Common myeloid progenitor, CD34-positive (primary cell): ENCODE measurements at regions not wholly inside any gene's neighbourhood (a gene's known extent, or its start where the extent isn't known, plus 50 kb on each side); places are given as distances from the start of the nearest gene placed in this dataset.
A peak's percentile ranks its signal among the peaks of the same experiment; 100 is the strongest.

Source experiments
- CTCF ChIA-PET: fragments of 350-600 bp; sonication (Branson Sonifier 250); formaldehyde crosslinking; loops from one replicate; lab custom pipeline; 2021; ENCODE audit warnings: antibody characterized with exemption; lab: Charles Lee
- POLR2A ChIA-PET: fragments of 350-600 bp; sonication (Branson Sonifier 250); formaldehyde crosslinking; loops from one replicate; lab custom pipeline; 2021; ENCODE audit warnings: antibody characterized with exemption; lab: Charles Lee
- DNase-seq, 3 donors: peaks; one replicate each; pipeline versions ENCODE4 v3.0.0 to v3.0.0-alpha.2; 2013
- H3K27ac ChIP-seq, 2 experiments: 1 replicate in 1 of 2; 2 replicates in 1 of 2; pipeline ENCODE4 v1.7.0; 2013; ENCODE audit warnings: inconsistent platforms in 2 of 2, low read length in 2 of 2, mild to moderate bottlenecking in 2 of 2, low read depth in 1 of 2, moderate library complexity in 1 of 2; ENCODE audit not compliant: severe bottlenecking in 2 of 2, insufficient read depth in 1 of 2, poor library complexity in 1 of 2
- H3K27me3 ChIP-seq, 5 experiments: replicated peaks in 2 of 5; 1 replicate in 3 of 5; 2 replicates in 2 of 5; pipeline versions ENCODE4 v1.6.1 to v1.7.0; 2013; ENCODE audit warnings: low read length in 4 of 5, mild to moderate bottlenecking in 2 of 5, moderate library complexity in 2 of 5, inconsistent platforms in 1 of 5; ENCODE audit not compliant: insufficient read depth in 5 of 5, control insufficient read depth in 4 of 5
- H3K36me3 ChIP-seq, 4 experiments: 1 replicate in 2 of 4; 2 replicates in 2 of 4; pipeline versions ENCODE4 v1.6.1 to v1.7.0; 2013; ENCODE audit warnings: low read length in 3 of 4, control low read depth in 1 of 4, mild to moderate bottlenecking in 1 of 4; ENCODE audit not compliant: control insufficient read depth in 4 of 4, insufficient read depth in 4 of 4
- H3K4me1 ChIP-seq, 4 experiments: 1 replicate in 3 of 4; 2 replicates in 1 of 4; pipeline versions ENCODE4 v1.6.1 to v1.7.1; 2013; ENCODE audit warnings: low read length in 3 of 4, mild to moderate bottlenecking in 3 of 4, control low read depth in 1 of 4, inconsistent platforms in 1 of 4, moderate library complexity in 1 of 4; ENCODE audit not compliant: control insufficient read depth in 4 of 4, insufficient read depth in 4 of 4; ENCODE audit errors: control extremely low read depth in 1 of 4
- H3K4me3 ChIP-seq, 7 experiments: 1 replicate in 4 of 7; 2 replicates in 3 of 7; pipeline versions ENCODE4 v1.5.1 to v1.7.0; 2013; ENCODE audit warnings: mild to moderate bottlenecking in 7 of 7, low read length in 6 of 7, moderate library complexity in 6 of 7, inconsistent platforms in 2 of 7, low read depth in 2 of 7, control low read depth in 1 of 7; ENCODE audit not compliant: insufficient read depth in 4 of 7, control insufficient read depth in 1 of 7; ENCODE audit errors: extremely low read depth in 1 of 7
- H3K9me3 ChIP-seq, 5 experiments: 1 replicate in 4 of 5; 2 replicates in 1 of 5; pipeline versions ENCODE4 v1.6.1 to v1.7.1; 2013; ENCODE audit warnings: low read length in 4 of 5, mild to moderate bottlenecking in 2 of 5, inconsistent platforms in 1 of 5, low read depth in 1 of 5, moderate library complexity in 1 of 5; ENCODE audit not compliant: control insufficient read depth in 4 of 5, insufficient read depth in 2 of 5; ENCODE audit errors: control extremely low read depth in 1 of 5
- WGBS: methylation state at CpG from one replicate; pipeline ENCODE4 v1.1.5; 2013; ENCODE audit not compliant: insufficient coverage; 5-methylcytosine and 5-hydroxymethylcytosine counted together

DNA sequence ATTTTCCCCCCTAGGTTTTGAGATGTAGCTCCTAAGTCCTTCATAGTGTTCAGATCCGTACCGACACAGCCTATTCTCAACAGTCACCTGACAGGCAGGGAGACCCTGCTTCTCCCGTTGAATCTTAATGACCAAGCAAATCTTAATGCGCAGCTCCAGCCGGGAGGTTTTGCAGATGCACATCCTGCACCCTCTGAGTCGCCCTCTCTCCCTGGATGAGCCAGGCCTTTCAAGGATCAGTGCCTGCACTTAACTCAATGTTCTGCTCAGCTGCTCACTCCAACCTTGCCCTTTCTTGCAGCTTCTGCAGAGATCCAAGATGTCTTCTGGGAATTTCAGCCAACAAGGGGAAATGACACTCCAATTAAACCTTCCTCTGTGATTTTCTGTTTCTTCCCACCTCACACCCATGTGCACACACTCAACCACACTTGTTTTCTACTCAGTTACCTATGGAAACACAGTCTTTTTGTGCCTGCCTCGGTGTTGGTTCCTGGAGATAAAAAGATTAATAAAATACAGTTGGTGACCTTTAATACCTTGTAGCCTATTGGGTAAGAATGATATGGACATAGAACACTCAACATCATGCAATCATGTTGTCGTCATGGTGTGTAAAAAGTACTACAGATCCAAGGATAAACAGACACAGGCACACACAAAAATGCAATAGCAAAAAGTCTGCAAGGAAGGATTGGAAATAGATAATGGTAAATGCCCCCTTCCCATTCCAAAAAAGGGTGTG is 76.9 kb upstream of the DYNLRB2 start:
- POLR2A ChIA-PET, result interaction anchor here (0.6 kb wide), 1 partner anchor 555 kb away, joined by 6 read pairs; no protein-coding TSS in a partner anchor
- Histone ChIP-seq H3K27me3 (peaks cover 0 to 2% (median 0%) of the 10 kb centered on the region in 5 experiments), H3K9me3 (no peaks in the 10 kb centered on the region), H3K36me3 (no peaks in the 10 kb centered on the region), H3K4me3 (no peak overlapping the region), H3K27ac (no peak overlapping the region), H3K4me1 (peaks cover 0 to 3% (median 0%) of the 10 kb centered on the region in 4 experiments)
- no peak for DNase-seq
- CTCF ChIA-PET, result interaction anchor here (1.5 to 2.5 kb wide), 2 partner anchors 15 to 62 kb away, joined by 3 to 7 read pairs; no protein-coding TSS in a partner anchor
- 93% methylated on average over 6 of the region's 8 CpGs for whole genome bisulfite sequencing

DNA sequence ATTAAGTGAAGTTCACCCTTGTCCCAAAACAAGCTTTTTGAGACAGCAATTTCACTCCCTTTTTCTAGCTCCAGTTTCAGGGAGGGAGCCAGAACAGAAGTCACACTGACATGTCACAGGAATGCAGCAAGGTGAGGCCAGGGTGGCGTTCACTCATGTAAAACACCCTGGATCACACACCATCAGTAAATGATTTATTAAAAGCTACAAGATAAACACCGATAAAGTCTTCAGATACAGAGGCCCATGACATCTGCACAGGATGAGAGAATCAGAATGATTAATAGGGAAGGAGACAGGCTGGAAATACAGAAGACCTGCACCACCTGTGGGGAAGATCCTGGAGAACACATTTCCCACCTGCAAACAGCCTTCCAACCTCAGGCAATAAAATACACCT is 77.5 kb upstream of the DYNLRB2 start:
- Histone ChIP-seq H3K9me3 (no peaks in the 10 kb centered on the region), H3K4me1 (peaks cover 0 to 3% (median 0%) of the 10 kb centered on the region in 4 experiments), H3K36me3 (no peaks in the 10 kb centered on the region), H3K4me3 (no peak overlapping the region), H3K27ac (no peak overlapping the region), H3K27me3 (peaks cover 0 to 5% (median 0%) of the 10 kb centered on the region in 5 experiments)
- WGBS, result no CpG with 5 or more reads among the region's 2 CpGs
- CTCF ChIA-PET, result interaction anchor here (1.5 to 2.5 kb wide), 2 partner anchors 14 to 63 kb away, joined by 3 to 7 read pairs; no protein-coding TSS in a partner anchor
- DNase-seq, result no peak
- POLR2A ChIA-PET, result interaction anchor here (0.6 kb wide), 1 partner anchor 556 kb away, joined by 6 read pairs; no protein-coding TSS in a partner anchor

DNA sequence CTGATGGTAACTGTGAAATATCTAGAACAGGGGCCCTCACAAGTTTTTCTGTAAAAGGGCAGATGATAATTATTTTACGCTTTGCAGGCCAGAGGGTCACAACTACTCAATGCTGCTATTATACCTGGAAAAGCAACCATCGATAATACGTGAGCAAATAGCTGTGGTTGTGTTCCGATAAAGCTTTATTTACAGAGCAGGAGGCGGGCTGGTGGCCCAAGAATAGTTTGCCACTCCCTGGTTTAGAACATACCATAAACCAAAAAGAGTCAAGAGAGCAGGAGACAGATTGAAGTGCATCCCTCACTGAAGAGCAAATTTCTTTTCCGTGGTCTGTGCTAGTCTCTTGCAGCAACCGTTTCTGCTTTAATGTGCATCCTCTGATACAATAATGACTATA is 77.9 kb upstream of the DYNLRB2 start:
- Histone ChIP-seq H3K27ac (no peak overlapping the region), H3K9me3 (no peaks in the 10 kb centered on the region), H3K4me3 (no peak overlapping the region), H3K4me1 (peaks cover 0 to 3% (median 0%) of the 10 kb centered on the region in 4 experiments), H3K27me3 (peaks cover 0 to 5% (median 0%) of the 10 kb centered on the region in 5 experiments), H3K36me3 (no peaks in the 10 kb centered on the region)
- WGBS, result 84% methylated on average over 7 of the region's 7 CpGs
- ChIA-PET CTCF (interaction anchor here (1.5 to 2.5 kb wide), 2 partner anchors 14 to 63 kb away, joined by 3 to 7 read pairs; no protein-coding TSS in a partner anchor), POLR2A (no interaction called here)
- DNase-seq, result no peak

DNA sequence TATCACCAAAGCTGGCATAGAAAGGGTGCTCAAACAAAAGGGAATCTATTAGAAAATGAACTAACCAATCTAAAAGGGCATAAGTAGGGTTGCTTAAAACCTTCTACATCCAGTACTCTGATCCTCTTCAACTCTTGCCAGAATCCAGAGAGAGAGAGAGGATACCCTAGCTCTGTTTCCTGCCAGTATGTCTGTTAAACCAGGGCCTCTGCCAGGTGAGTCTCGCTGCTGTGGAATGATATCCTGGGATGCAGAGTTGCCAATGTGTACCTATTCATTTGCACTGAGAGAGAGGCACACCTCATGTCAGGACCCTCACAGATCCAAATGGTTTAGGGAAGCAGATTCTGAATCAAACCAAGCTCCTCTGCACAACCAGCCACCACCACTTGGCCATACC is 79.8 kb upstream of the DYNLRB2 start:
- POLR2A ChIA-PET, result no interaction called here
- CTCF ChIA-PET, result no interaction called here
- H3K27me3 ChIP-seq, result peaks cover 0 to 5% (median 0%) of the 10 kb centered on the region in 5 experiments

DNA sequence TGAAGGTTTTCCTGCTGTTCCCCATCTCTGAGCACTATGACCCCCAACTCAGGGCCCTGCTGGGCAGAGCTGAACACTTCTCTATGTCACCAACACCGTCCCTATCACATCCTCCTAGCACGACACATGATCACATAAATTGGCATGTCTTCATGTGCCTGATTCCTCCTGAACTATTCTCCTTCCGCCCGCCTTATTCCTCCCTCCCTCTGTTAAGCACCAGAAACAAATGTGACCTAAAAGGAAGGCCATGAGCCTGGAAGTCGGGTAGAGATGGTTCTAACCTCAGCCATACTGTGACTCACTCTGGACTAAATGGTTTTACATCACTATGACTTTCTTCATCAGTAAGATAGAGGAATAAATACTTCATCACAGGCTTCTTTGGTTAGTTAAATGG is 80.8 kb upstream of the DYNLRB2 start:
- POLR2A ChIA-PET, result no interaction called here
- CTCF ChIA-PET, result no interaction called here
- no peaks in the 10 kb centered on the region for H3K4me1 ChIP-seq
- H3K4me3 ChIP-seq, result no peak overlapping the region
- no peaks in the 10 kb centered on the region for H3K9me3 ChIP-seq
- DNase-seq, result no peak
- H3K27me3 ChIP-seq, result peaks cover 0 to 5% (median 0%) of the 10 kb centered on the region in 5 experiments
- 94% methylated on average over 3 of the region's 5 CpGs for WGBS
- H3K27ac ChIP-seq, result no peak overlapping the region
- H3K36me3 ChIP-seq, result no peaks in the 10 kb centered on the region

More for the DNA sequence above, 79.8 kb upstream of the DYNLRB2 start:
- 71% methylated on average over 1 of the region's 1 CpG for WGBS
- Histone ChIP-seq H3K4me1 (no peaks in the 10 kb centered on the region), H3K4me3 (no peak overlapping the region), H3K36me3 (no peaks in the 10 kb centered on the region), H3K9me3 (no peaks in the 10 kb centered on the region), H3K27ac (no peak overlapping the region)
- no peak for DNase-seq

DNA sequence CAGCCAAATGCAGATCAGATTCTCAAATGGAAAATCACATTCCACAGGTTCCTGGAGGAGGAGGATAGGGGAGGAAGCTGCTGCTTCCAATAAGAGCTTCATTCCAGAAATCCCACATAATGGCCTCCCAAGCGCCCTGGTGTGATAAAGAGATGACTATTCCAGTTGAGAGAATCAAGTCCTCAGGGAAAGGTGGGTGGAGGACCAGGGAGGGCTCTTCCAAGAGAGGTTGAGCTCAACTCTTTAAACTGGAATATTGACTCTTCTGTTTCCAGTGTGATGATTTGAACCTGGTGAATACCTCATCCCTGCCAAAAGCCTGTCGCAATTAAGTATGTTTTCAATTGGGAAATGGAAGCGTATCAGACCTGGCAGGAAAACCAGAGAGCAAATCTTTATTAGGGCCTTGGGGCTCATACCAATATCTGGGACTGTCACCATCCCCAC is 81.4 kb upstream of the DYNLRB2 start:
- Histone ChIP-seq H3K4me3 (no peak overlapping the region), H3K9me3 (no peaks in the 10 kb centered on the region), H3K27me3 (peaks cover 0 to 5% (median 0%) of the 10 kb centered on the region in 5 experiments), H3K4me1 (no peaks in the 10 kb centered on the region), H3K27ac (no peak overlapping the region), H3K36me3 (no peaks in the 10 kb centered on the region)
- ChIA-PET POLR2A (no interaction called here), CTCF (no interaction called here)
- DNase-seq, result no peak
- WGBS, result 100% methylated on average over 3 of the region's 3 CpGs

DNA sequence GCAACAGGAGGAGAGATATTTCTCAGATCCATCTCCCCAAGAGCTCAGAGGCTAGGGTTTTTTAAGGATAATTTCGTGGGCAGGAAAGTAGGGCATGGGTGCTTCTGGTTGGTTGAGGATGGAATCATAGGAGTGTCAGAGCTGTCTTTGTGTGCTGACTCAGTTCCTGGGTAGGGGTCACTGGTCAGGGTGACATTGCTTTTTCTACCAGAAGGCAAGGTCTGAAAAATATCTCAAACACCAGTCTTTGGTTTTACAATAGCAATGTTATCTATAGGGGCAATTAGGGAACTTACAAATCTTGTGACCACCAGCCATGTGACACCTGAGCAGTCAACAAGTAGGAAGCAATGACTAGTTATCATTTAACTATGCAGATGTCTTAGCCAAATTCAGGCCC is 82.9 kb upstream of the DYNLRB2 start:
- H3K4me3 ChIP-seq, result no peak overlapping the region
- peaks cover 0 to 6% (median 0%) of the 10 kb centered on the region in 5 experiments for H3K27me3 ChIP-seq
- H3K36me3 ChIP-seq, result no peaks in the 10 kb centered on the region
- no CpG with 5 or more reads among the region's 1 CpG for WGBS
- H3K4me1 ChIP-seq, result no peaks in the 10 kb centered on the region
- no peaks in the 10 kb centered on the region for H3K9me3 ChIP-seq
- POLR2A ChIA-PET, result no interaction called here
- no peak overlapping the region for H3K27ac ChIP-seq
- DNase-seq, result peak in 2 of 3 donors; percentile 10 to 16
- CTCF ChIA-PET, result interaction anchor here (1.2 to 1.8 kb wide), 2 partner anchors 9 to 22 kb away, joined by 3 to 5 read pairs; no protein-coding TSS in a partner anchor
